Spleen (tissue), 11 donors: ENCODE measurements at regions not wholly inside any gene's neighbourhood (a gene's known extent, or its start where the extent isn't known, plus 50 kb on each side); places are given as distances from the start of the nearest gene placed in this dataset.

Experiments used
- DNase-seq: peaks from one replicate; pipeline ENCODE4 v3.0.0-alpha.2; 2020
- H3K27ac ChIP-seq, 8 donors: fragments of 200-600 bp; sonication (generic) in 7 of 8; 1 replicate in 4 of 8; 2 replicates in 4 of 8; pipeline versions ENCODE4 v1.5.0 to v1.8.0; 2016 to 2021; ENCODE audit warnings: inconsistent platforms in 4 of 8, mild to moderate bottlenecking in 4 of 8, moderate library complexity in 1 of 8
- H3K27me3 ChIP-seq, 7 donors: fragments of 200-600 bp; sonication (generic) in 6 of 7; replicated peaks in 1 of 7; 1 replicate in 4 of 7; 2 replicates in 3 of 7; pipeline versions ENCODE4 v1.5.0 to v1.8.0; 2016 to 2021; ENCODE audit warnings: inconsistent platforms in 3 of 7, mild to moderate bottlenecking in 1 of 7
- H3K36me3 ChIP-seq, 6 donors: fragments of 200-600 bp; sonication (generic) in 5 of 6; 1 replicate in 4 of 6; 2 replicates in 2 of 6; pipeline versions ENCODE4 v1.5.0 to v1.8.0; 2016 to 2021; ENCODE audit warnings: inconsistent platforms in 2 of 6
- H3K4me1 ChIP-seq, 6 donors: fragments of 200-600 bp; sonication (generic) in 5 of 6; 1 replicate in 3 of 6; 2 replicates in 3 of 6; pipeline versions ENCODE4 v1.5.0 to v1.8.0; 2016 to 2021; ENCODE audit warnings: inconsistent platforms in 3 of 6
- H3K4me3 ChIP-seq, 8 donors: fragments of 200-600 bp; sonication (generic) in 7 of 8; 1 replicate in 4 of 8; 2 replicates in 4 of 8; pipeline versions ENCODE4 v1.5.0 to v1.8.0; 2016 to 2021; ENCODE audit warnings: inconsistent platforms in 4 of 8, mild to moderate bottlenecking in 4 of 8, moderate library complexity in 2 of 8
- H3K9me3 ChIP-seq, 8 donors: fragments of 200-600 bp; sonication (generic) in 7 of 8; 1 replicate in 4 of 8; 2 replicates in 4 of 8; pipeline versions ENCODE4 v1.5.0 to v1.8.0; 2016 to 2021; ENCODE audit warnings: inconsistent platforms in 4 of 8
- CTCF ChIP-seq, 11 experiments: fragments of 200-600 bp in 7 of 11; fragments of 450-650 bp in 4 of 11; sonication (generic) in 4 of 11; IDR thresholded peaks in 8 of 11; conservative IDR thresholded peaks in 3 of 11; 1 replicate in 7 of 11; 2 replicates in 4 of 11; pipeline versions ENCODE4 v1.4.0 to v1.8.0; 2016 to 2021; ENCODE audit warnings: antibody characterized with exemption in 11 of 11, inconsistent platforms in 4 of 11, mild to moderate bottlenecking in 1 of 11
- POLR2A ChIP-seq, 3 donors: fragments of 450-650 bp; IDR thresholded peaks; one replicate each; pipeline ENCODE4 v1.5.1; 2017; ENCODE audit warnings: antibody characterized with exemption in 3 of 3, mild to moderate bottlenecking in 1 of 3
- POLR2AphosphoS5 ChIP-seq, 3 donors: sonication (generic); formaldehyde crosslinking; IDR thresholded peaks; one replicate each; pipeline ENCODE4 v1.5.1; 2017; ENCODE audit warnings: antibody characterized with exemption in 3 of 3
- WGBS, 5 donors: extraction: QIAGEN DNeasy Blood & Tissue Kit in 3 of 5; methylation state at CpG; one replicate each; pipeline versions ENCODE4 v1.1.5 to v1.1.7; 2013 to 2018; 5-methylcytosine and 5-hydroxymethylcytosine counted together
- intact Hi-C: fragments of 100-400 bp; cut with DNase I; formaldehyde crosslinking; loops from one replicate; pipeline ENCODE4 v1.15.0; 2023; ENCODE audit warnings: low total_unique reads
- donor health status: healthy with polysubstance abuse.
- donor health status: DM: no; HTN: no; CAD: no; lungs with moderate emphysema.
- donor health status: DM: no; HTN: no; CAD: no.
- donor health status: Bipolar disorder and iron deficiency.
- donor health status: healthy.
- donor health status: DM: no; HTN: no; CAD: no.
- donor health status: DM: yes; HTN: yes; CAD: no.

- DNase-seq = no peak
- 78 to 86% (median 83%) methylated on average over 18 of the region's 18 CpGs for WGBS, 5 donors
- intact Hi-C loops = no loop called here
Measured at GRCh38 chr7:3187444-3188040, 113.5 kb upstream of the SDK1 start.

GRCh38 chr7:3188946-3189345 is 112.1 kb upstream of the SDK1 start:
- H3K27me3 ChIP-seq = peaks cover 0 to 4% (median 0%) of the 10 kb centered on the region in 7 donors
- no peaks in the 10 kb centered on the region for H3K36me3 ChIP-seq
- H3K27ac ChIP-seq = no peak overlapping the region
- no peaks in the 10 kb centered on the region for H3K4me1 ChIP-seq
- H3K9me3 ChIP-seq = peaks cover 0 to under 1% (median 0%) of the 10 kb centered on the region in 8 donors
- intact Hi-C loops = no loop called here
- 77 to 92% (median 84%) methylated on average over 9 of the region's 9 CpGs for WGBS, 5 donors
- no peak overlapping the region for H3K4me3 ChIP-seq
- no peak for DNase-seq
- TF ChIP-seq POLR2A (IDR thresholded peaks at IDR 0.05) = no peak
- no peak for TF ChIP-seq CTCF (IDR thresholded peaks at IDR 0.05 in 8 of 11, conservative IDR thresholded peaks at IDR 0.05 in 3 of 11)
- no peak for TF ChIP-seq POLR2AphosphoS5 (IDR thresholded peaks at IDR 0.05)

More at GRCh38 chr7:3187444-3188040, 113.5 kb upstream of the SDK1 start:
- peaks cover 0 to 13% (median 6%) of the 10 kb centered on the region in 8 donors for H3K9me3 ChIP-seq
- no peak overlapping the region for H3K4me3 ChIP-seq
- peaks cover 0 to 4% (median 0%) of the 10 kb centered on the region in 7 donors for H3K27me3 ChIP-seq
- H3K27ac ChIP-seq = no peak overlapping the region
- H3K36me3 ChIP-seq = no peaks in the 10 kb centered on the region
- no peaks in the 10 kb centered on the region for H3K4me1 ChIP-seq
- TF ChIP-seq CTCF (IDR thresholded peaks at IDR 0.05 in 8 of 11, conservative IDR thresholded peaks at IDR 0.05 in 3 of 11) (no peak), POLR2A (IDR thresholded peaks at IDR 0.05) (no peak), POLR2AphosphoS5 (IDR thresholded peaks at IDR 0.05) (no peak)

- Histone ChIP-seq H3K27ac (no peak overlapping the region), H3K27me3 (peaks cover 0 to 4% (median 0%) of the 10 kb centered on the region in 7 donors), H3K4me3 (no peak overlapping the region), H3K4me1 (no peaks in the 10 kb centered on the region), H3K36me3 (no peaks in the 10 kb centered on the region), H3K9me3 (peaks cover 0 to 10% (median 0%) of the 10 kb centered on the region in 8 donors)
- WGBS, 5 donors = 42 to 60% (median 45%) methylated on average over 4 of the region's 4 CpGs
- no peak for DNase-seq
- TF ChIP-seq CTCF (IDR thresholded peaks at IDR 0.05 in 8 of 11, conservative IDR thresholded peaks at IDR 0.05 in 3 of 11) (no peak), POLR2AphosphoS5 (IDR thresholded peaks at IDR 0.05) (no peak), POLR2A (IDR thresholded peaks at IDR 0.05) (no peak)
- intact Hi-C loops = no loop called here
Measured at GRCh38 chr7:3191548-3191947, 109.5 kb upstream of the SDK1 start.

- no peak for DNase-seq
- no peak overlapping the region for H3K4me3 ChIP-seq
- no peaks in the 10 kb centered on the region for H3K4me1 ChIP-seq
- WGBS, 5 donors = 72 to 80% (median 78%) methylated on average over 4 of the region's 4 CpGs
- TF ChIP-seq POLR2A (IDR thresholded peaks at IDR 0.05) (no peak), CTCF (IDR thresholded peaks at IDR 0.05 in 8 of 11, conservative IDR thresholded peaks at IDR 0.05 in 3 of 11) (no peak), POLR2AphosphoS5 (IDR thresholded peaks at IDR 0.05) (no peak)
- no peak overlapping the region for H3K27ac ChIP-seq
- H3K9me3 ChIP-seq = peaks cover 0 to 10% (median 0%) of the 10 kb centered on the region in 8 donors
- intact Hi-C loops = no loop called here
- H3K27me3 ChIP-seq = peaks cover 0 to 8% (median 0%) of the 10 kb centered on the region in 7 donors
- H3K36me3 ChIP-seq = no peaks in the 10 kb centered on the region
Measured at GRCh38 chr7:3192669-3193068, 108.4 kb upstream of the SDK1 start.
